Activated CD8-positive, alpha-beta T cell treated with anti-CD3 and anti-CD28 coated beads for 36 hours (primary cell): ENCODE measurements at regions not wholly inside any gene's neighbourhood (a gene's known extent, or its start where the extent isn't known, plus 50 kb on each side); places are given as distances from the start of the nearest gene placed in this dataset.

Source experiments
- ATAC-seq: fragments of 200-7000 bp; cut with Tn5 transposase; one replicate; pipeline ENCODE4 v1.10.0; 2021; ENCODE audit warnings: mild to moderate bottlenecking, moderate library complexity
- CTCF ChIA-PET: fragments of 350-600 bp; sonication (Branson Sonifier 250); formaldehyde crosslinking; loops from one replicate; lab custom pipeline; 2021; ENCODE audit warnings: antibody characterized with exemption; lab: Charles Lee
- POLR2A ChIA-PET: fragments of 350-600 bp; sonication (Branson Sonifier 250); formaldehyde crosslinking; loops from one replicate; lab custom pipeline; 2021; ENCODE audit warnings: antibody characterized with exemption; lab: Charles Lee
- DNase-seq: peaks from one replicate; pipeline ENCODE4 v3.0.0-alpha.2; 2020
- H3K27ac Mint-ChIP-seq: one replicate; pipeline ENCODE4 v1.8.0; 2021; ENCODE audit warnings: mild to moderate bottlenecking, mixed read lengths
- H3K27me3 Mint-ChIP-seq: one replicate; pipeline ENCODE4 v1.8.0; 2021; ENCODE audit warnings: mixed read lengths
- H3K36me3 Mint-ChIP-seq: one replicate; pipeline ENCODE4 v1.8.0; 2021; ENCODE audit warnings: low read depth, mixed read lengths
- H3K4me1 Mint-ChIP-seq: one replicate; pipeline ENCODE4 v1.8.0; 2021; ENCODE audit warnings: low read depth, mixed read lengths
- H3K4me3 Mint-ChIP-seq: one replicate; pipeline ENCODE4 v1.8.0; 2021; ENCODE audit warnings: mild to moderate bottlenecking, moderate library complexity, mixed read lengths
- H3K9me3 Mint-ChIP-seq: one replicate; pipeline ENCODE4 v1.8.0; 2021; ENCODE audit warnings: mixed read lengths
- intact Hi-C: fragments of 100-400 bp; cut with micrococcal nuclease; formaldehyde crosslinking; loops from one replicate; pipeline ENCODE4 v1.10.0; 2022
- TF ChIP-seq, protein P1 (sequence below): fragments of 200-600 bp; IDR thresholded peaks from one replicate; pipeline ENCODE4 v1.8.0; 2022; ENCODE audit warnings: antibody characterized with exemption, mild to moderate bottlenecking

DNA sequence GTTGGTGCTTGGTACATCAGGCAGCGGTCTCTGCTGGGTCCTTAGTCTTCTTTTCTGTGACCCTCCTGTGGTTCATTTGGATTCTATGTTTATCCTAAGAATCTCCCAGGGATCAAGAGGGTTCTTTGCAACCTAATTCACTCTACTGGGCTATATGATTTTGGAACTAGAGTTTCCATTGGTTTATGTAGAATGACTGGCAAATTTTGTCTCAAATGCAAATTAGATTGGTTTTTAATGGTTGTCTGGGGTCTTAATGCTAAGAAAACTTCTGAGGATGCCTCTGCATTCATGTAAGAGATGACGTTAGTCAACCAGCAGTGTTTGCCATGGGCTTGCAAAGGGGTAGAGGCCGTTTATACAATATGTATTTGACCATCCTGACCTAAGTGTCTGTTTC lies 129.8 kb upstream of the ZFP64 start:
- no peaks in the 10 kb centered on the region for H3K36me3 Mint-ChIP-seq
- no peaks in the 10 kb centered on the region for H3K4me1 Mint-ChIP-seq
- DNase-seq (no peak), ATAC-seq (no peak)
- TF ChIP-seq, protein P1, sequence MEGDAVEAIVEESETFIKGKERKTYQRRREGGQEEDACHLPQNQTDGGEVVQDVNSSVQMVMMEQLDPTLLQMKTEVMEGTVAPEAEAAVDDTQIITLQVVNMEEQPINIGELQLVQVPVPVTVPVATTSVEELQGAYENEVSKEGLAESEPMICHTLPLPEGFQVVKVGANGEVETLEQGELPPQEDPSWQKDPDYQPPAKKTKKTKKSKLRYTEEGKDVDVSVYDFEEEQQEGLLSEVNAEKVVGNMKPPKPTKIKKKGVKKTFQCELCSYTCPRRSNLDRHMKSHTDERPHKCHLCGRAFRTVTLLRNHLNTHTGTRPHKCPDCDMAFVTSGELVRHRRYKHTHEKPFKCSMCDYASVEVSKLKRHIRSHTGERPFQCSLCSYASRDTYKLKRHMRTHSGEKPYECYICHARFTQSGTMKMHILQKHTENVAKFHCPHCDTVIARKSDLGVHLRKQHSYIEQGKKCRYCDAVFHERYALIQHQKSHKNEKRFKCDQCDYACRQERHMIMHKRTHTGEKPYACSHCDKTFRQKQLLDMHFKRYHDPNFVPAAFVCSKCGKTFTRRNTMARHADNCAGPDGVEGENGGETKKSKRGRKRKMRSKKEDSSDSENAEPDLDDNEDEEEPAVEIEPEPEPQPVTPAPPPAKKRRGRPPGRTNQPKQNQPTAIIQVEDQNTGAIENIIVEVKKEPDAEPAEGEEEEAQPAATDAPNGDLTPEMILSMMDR = no peak
- no peaks in the 10 kb centered on the region for H3K9me3 Mint-ChIP-seq
- H3K4me3 Mint-ChIP-seq = no peak overlapping the region
- POLR2A ChIA-PET = no interaction called here
- intact Hi-C loops = no loop called here
- no peak overlapping the region for H3K27ac Mint-ChIP-seq
- H3K27me3 Mint-ChIP-seq = peaks cover 3% of the 10 kb centered on the region
- CTCF ChIA-PET = interaction anchor here (2.0 kb wide), 1 partner anchor 9 kb away, joined by 7 read pairs; no protein-coding TSS in a partner anchor

DNA sequence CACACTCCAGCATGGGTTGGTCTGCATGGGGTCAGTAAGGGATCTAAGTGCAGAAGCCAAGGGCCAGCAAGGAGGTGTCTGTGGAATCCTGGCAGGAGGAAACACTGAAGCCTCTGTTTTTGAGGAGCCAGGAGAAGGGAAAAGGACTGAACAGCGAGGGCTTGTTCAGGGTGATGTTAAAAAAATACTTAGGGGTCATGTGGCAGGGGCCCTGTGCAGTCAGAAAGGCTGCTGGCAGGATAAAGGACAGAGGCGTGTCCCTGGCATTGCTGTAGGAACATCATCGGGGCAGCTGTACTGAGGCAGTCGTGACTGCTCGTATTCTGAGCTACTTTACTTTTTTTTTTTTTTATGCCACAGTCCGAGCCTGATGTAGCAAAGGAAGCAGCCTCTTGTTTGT lies 127.1 kb upstream of the ZFP64 start:
- TF ChIP-seq, protein P1 = no peak
- no peaks in the 10 kb centered on the region for H3K36me3 Mint-ChIP-seq
- no peak overlapping the region for H3K27ac Mint-ChIP-seq
- DNase-seq = no peak
- H3K4me3 Mint-ChIP-seq = no peak overlapping the region
- CTCF ChIA-PET = no interaction called here
- H3K27me3 Mint-ChIP-seq = peaks cover 3% of the 10 kb centered on the region
- intact Hi-C loops = loop anchor here (10.0 kb wide), 1 partner anchor 896 kb away; no protein-coding TSS in a partner anchor
- H3K9me3 Mint-ChIP-seq = no peaks in the 10 kb centered on the region
- POLR2A ChIA-PET = no interaction called here
- ATAC-seq = no peak
- H3K4me1 Mint-ChIP-seq = peaks cover under 1% of the 10 kb centered on the region

DNA sequence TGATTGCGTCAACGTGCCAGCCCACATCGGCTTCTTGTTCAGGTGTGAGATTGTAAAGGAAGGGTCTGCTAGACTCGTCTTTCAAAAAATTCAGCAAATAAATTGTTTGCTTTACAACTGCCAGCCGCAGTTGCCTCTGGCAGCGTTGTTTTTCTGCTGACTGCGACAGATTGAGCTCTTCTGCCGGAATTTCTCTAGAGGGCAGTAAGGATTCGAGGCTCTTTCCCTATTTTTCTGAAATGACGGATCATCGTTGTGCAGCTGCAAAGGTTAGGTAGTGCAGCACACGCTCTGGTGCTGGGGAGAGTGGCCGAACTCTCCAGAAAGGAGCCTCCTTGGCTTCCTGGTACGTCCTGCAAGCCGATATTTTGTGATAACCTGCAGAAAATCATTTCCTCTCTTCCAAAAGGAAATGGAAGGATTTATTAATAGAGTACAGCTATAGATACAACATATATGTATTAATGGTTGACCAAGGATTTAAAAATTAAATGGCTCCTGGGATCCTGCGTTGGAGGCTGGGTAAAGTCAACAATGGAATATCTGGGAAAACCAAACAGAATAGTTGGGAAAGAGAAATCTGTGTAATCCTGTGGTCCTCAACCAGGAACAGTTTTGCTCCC lies 121.9 kb upstream of the ZFP64 start:
- DNase-seq (no peak), ATAC-seq (no peak)
- H3K4me1 Mint-ChIP-seq = peaks cover 7% of the 10 kb centered on the region
- ChIA-PET CTCF (interaction anchor here (1.0 to 2.4 kb wide), 11 partner anchors 9 to 1234 kb away, joined by 3 to 17 read pairs (median 6); no protein-coding TSS in a partner anchor), POLR2A (no interaction called here)
- intact Hi-C loops = loop anchor here (5.0 to 10.0 kb wide), 2 partner anchors 64 to 901 kb away; no protein-coding TSS in a partner anchor
- no peaks in the 10 kb centered on the region for H3K36me3 Mint-ChIP-seq
- H3K4me3 Mint-ChIP-seq = no peak overlapping the region
- H3K27me3 Mint-ChIP-seq = no peaks in the 10 kb centered on the region
- TF ChIP-seq, protein P1 = no peak
- H3K27ac Mint-ChIP-seq = no peak overlapping the region
- H3K9me3 Mint-ChIP-seq = no peaks in the 10 kb centered on the region

GRCh38 chr20:52312132-52312729 lies 120.7 kb upstream of the ZFP64 start:
- no peaks in the 10 kb centered on the region for H3K27me3 Mint-ChIP-seq
- H3K9me3 Mint-ChIP-seq = no peaks in the 10 kb centered on the region
- POLR2A ChIA-PET = interaction anchor here (0.6 kb wide), 1 partner anchor 51 kb away, joined by 3 read pairs; no protein-coding TSS in a partner anchor
- peak; percentile 56 for ATAC-seq
- CTCF ChIA-PET = interaction anchor here (0.6 to 2.4 kb wide), 49 partner anchors 9 to 1235 kb away, joined by 3 to 21 read pairs (median 4); partner anchors contain the start of gene ZFP64
- TF ChIP-seq, protein P1 = peak; percentile 72
- H3K4me3 Mint-ChIP-seq = no peak overlapping the region
- intact Hi-C loops = loop anchor here (5.0 to 10.0 kb wide), 2 partner anchors 65 to 903 kb away; no protein-coding TSS in a partner anchor
- peak; percentile 68 for DNase-seq
- no peak overlapping the region for H3K27ac Mint-ChIP-seq
- no peaks in the 10 kb centered on the region for H3K36me3 Mint-ChIP-seq
- H3K4me1 Mint-ChIP-seq = peaks cover 13% of the 10 kb centered on the region
